ENCODE measurements at regions not wholly inside any gene's neighbourhood (a gene's known extent, or its start where the extent isn't known, plus 50 kb on each side); places are given as distances from the start of the nearest gene placed in this dataset.
A peak's percentile ranks its signal among the peaks of the same experiment; 100 is the strongest.
"Not testable (repeated sequence)": the region's sequence is repeated elsewhere in the genome, so short reads cannot be mapped to it uniquely, and the experiment has no call there.

DNA sequence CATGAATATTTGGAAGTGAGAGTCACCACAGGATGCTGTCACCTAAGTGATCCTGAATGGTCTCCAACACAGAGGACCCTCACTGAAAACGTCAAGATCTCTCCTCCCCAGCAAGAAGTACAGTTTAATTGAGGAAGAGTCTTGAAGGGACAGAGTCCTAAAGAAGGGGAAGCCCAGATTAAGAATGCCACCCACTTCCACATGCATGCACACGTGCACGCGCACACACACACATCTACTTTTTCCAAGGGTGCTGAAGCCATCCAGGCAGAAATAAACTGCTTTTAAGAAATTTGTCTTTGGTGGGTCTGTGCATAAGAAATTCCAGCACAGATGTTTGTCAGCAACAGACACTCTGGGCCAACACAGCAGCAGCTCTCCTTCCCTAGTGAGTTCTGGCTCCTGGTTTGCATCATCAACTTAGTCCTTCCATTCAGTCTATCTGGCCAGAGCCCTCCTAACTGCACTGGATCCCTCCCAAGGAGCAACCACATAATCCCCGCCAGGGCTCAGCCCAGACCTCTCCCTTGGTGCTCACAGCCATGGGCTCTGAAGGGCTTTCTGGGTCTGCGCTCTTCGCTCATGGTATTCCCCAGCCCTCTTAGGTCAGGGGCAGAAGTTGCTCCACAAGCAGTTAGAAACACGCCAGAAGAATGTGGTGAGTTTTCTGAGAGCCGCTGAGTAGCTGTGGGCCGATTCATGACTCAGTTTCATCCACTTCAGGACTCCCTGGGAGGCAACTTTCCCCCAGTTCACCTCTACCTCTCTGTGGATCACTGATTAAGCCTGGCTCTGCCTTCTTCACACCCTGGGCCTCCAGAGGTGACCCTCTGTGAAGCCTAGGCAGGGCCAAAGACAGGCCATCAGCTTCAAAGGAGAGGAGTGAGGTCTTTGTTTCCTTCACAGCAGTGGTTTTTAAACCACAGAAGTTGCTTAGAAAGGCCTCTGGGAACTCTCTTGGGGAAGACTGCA lies 132.6 kb upstream of the LIPC start:
- peak; percentile 78 for DNase-seq

DNA sequence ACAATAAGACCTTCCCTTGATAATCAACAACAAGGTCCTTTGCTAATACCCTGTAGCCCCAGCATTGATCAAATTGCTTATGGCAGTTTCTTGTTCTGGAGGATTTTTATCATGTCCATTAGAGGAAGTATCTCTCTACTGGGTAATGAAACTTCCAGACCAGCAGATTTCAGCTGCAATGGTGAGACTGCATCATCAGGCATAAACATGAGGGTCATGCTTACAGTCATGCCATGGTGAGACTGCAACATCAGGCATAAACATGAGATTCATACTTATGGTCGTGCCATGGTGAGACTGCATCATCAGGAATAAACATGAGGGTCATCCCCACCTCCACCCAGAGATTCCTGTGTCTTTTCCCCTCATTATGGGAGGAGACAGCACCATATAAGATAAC lies 129.0 kb upstream of the LIPC start:
- DNase-seq = no peak

DNA sequence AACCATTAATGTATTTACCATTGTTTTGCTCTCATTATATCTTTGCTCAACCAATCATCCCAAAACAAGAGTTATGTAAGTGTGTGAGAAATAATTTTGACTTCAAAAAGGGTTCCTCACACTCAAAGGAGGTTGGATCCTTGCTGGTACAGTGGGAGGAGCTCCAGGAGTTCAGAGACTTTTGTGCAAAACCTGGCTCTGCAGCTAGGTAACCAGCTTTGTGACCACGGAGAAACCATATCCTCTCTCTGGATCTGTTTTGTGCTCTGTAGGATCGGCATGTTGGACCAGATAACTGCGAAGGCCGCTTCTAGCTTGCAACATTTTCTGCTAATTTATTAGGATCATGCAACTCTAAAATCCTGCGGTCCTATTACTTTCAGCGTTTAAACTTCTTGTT lies 128.6 kb upstream of the LIPC start:
- DNase-seq = no peak

DNA sequence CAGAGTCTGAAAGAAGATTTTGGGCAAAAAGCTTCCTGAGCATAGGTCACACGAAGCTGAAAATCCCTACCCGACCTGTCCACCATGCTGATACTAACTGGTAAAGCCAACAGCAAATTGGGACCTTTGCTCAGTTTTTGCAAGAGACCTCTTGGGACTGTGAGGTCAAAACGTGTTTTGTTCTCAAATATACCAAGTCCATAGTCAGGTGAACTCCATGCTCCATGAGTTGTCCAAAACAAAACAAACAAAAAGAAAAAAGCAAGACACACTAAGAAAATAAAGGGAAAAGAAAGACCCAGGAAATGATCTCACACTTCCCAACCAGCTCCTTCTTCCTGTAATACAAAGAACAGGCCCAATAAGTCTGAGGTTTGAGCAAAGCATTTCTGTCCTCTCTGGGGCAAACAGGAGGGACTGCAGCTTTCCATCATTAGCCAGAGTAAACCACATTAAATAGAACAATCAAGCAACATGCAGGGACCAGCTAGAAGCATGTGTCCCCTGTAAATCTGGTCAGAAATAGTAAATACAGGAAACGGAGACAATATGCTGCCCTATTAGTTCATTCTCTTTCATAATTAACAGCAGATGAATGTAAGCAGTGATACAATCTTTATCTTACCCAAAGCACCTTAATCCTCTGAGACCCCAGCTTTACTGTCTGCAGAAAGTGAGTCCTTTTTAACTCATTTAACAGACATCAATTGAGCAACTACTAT lies 125.0 kb upstream of the LIPC start:
- peak; percentile 22 for DNase-seq

DNA sequence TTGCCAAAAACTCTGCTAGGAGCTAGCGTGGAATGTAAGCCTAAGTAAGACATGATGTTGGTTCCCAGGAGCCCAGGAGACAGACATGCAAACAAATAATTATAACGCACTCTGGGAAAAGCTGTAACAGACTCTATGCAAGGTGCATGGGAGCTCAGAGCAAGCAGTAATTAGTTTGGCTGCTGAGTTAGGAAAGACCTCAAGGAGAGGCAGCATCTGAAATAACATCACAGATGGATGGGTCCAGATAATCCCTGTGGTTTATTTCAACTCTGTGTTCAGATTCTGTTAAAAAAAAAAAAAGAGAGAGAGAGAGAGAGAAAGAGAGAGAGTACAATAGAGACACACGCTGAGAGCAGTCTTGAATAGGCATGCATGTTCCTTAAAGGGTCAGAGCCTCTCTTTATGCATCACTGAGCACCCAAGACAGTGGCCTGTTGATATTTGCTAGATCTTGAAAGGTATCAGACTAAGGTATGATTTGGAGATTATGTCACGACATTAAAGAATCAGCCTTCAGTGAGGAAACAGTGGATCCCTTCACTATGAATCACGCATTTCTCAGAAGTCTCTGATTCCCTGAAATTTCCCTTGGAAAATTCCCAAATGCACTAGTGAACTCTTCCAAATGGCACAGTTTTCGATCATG lies 124.4 kb upstream of the LIPC start:
- peak; percentile 81 for DNase-seq

DNA sequence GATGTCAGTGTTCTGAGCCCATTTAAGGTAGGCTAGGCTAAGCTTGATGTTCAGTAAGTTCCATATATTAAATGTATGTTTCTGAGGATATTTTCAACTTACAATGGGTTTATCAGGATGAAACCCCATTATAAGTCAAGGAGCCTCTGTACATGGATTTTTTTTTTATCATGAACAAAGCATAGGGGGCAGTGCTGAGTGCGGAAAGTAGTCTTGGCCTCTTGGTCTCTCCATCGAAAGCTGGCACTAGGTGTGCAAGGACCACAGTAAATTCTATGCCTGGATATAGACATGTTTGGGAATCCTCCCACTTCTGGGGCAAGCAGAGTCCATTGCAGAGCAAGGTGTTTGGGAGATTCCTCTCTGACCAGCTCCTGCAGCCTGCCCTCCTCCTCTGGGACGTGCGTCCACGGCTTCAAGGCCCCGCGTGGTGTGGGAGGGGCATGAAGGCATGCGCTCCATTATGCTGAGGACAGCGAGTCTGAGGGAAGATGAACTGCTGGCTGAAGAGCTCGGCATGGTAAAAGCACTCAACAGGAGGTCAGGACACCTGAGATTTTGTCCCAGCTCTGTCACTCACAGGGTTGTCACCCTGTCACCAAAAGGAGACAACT lies 122.9 kb upstream of the LIPC start:
- DNase-seq = no peak

DNA sequence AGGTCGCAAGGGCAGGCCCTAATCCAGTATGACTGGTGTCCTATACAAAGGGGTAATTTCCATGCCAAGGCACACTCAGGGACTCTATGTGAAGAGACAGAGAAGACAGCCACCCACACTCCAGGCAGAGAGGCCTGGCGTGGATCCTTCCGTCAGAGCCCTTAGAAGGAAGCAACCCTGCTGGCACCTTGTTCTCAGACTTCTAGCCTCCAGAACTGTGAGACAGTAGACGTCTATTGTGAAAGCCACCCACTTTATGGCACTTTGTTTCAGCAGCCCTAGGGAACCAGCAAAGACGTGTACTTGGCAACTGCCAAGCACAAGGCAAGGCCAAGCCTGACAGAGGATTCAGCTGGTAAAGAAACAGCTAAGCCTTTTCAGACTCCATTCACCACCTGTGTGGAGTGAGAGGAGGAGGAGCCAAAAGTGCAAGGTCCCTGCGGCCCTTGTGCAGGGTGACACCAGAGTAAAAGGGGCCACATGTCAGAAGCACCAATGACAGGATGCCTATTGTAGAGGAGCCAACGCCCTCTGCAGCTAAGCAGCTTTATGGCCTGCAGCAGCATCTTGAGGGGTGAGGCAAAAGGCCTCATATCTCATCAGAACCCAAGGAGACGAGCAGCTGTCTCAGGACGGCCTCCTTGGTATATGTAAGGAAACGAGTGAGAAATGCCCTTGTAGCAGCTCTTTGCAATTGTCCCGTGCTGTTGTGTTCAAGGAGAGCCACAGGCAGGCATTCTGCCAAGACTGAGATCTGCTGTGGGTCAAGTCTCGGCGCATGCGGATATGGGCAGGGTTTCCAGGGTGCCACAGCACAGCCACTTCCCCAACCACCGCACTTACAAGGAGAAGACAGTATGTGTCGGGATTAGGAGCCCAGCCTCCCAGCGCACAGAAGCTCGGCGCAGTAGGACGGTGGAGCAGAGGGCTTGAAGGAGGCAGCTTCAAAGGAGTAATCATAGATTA lies 121.5 kb upstream of the LIPC start:
- no peak for DNase-seq

DNA sequence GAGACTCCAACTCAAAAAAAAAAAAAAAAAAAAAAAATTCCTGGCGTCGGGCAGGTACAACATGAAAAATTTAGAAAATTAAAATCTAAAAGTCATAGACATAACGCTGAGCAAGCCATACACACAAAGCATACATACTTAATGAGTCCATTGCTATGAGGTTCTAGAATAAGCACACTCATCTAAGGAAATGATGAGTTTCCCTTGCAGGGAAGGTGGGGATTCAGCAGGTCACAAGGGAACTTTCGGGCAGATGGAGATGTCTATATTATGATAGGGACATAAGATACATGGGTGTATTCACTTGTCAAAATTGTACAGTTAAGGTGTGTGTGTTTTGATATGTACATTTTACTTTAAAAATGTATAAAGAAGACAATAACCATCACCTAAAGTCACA lies 120.2 kb upstream of the LIPC start:
- DNase-seq = no peak

DNA sequence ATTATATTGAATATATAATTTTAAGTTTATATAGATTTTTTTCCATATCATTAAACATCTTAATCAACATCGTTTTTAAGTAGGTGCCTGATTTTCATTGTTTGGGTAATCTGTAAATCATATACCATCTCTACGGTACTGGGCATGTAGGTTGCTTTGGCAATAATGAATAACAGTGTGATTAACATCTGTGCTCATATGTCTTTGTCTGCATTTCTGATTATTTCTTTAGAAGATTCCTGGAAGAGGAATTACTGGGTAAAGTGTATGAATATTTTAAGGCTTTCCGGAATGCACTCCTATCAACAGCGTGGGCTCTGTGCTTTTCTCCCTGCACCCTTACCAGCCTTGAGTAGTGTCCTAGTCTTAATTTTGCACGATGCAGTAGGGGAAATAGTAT lies 119.8 kb upstream of the LIPC start:
- DNase-seq = no peak

DNA sequence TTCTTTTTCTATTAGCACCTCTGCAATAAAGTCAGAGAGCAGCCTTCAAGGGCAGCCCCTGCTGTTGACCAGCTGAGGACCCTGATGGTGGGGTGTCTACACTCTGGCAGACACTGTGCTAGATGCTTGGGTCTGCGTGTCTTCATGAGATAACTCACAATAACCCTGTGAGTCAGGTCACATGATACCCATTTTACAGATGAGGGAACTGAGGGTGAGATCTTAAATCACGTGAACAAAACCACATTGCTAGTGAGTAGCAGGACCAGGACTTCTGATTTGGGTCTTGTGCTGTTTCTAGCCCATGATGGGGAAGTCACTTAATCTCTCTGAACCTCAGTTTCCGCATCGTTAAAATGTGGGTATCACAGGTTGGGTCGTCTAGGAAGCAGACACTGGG lies 118.5 kb upstream of the LIPC start:
- no peak for DNase-seq

DNA sequence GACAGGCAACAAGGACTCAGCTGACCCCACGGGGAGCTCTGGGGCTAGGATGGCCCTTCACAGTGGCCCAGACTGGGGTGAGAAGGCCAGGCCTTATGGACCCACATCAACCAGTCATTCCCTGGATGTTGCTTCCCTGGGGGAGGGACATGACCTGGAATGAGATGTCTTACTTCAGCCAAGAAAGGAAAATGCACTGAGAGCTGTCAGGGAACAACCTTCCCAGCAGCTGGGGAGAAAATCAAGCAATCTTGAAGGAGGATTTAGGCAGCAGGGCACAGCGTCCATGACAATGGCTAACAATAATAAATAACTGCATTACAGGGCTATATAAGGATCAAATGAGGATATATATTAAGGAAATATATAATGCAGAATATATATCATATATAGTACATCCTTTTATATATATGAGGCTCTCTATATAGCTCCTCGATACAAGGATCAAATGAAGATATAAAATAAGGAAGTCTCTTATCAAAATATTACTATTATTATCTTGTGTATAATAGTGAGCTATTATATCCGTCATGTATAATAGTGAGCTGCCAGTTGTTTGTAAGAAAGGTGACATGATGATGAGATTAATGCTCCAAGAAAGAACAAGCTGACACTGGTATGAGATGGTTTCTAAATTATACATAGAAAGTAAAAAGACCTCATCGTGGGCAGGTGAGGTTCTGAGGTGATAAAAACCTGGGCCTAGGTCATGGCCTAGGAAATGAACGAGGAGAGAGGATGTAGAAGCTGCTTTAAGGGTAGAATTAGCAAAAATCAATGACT lies 117.8 kb upstream of the LIPC start:
- no peak for DNase-seq

DNA sequence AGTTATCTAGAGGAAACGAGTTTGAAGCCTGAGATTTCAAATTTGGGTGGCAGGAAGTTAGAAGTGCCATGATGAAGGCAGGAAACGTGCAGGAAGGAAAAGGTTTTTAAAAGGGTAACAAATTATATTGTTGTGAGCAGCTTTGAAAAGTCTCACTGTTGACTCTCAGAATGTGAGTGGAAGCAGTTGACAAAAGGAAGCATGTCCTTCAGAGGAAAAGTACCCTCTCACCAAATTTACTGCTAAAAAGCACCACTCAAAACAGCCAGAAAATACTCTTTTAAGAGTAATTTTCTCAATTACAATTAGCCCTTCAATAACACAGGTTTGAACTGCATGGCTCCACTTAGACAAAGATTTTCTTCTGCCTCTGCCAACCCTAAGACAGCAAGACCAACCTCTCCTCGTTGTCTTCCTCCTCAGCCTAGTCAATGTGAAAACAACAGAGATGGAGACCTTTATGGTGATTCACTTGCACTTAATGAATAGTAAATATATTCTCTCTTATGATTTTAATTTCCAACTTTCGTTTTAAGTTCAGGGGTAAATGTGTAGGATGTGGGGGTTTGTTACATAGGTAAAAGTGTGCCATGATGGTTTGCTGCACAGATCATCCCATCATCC lies 117.1 kb upstream of the LIPC start:
- no peak for DNase-seq

DNA sequence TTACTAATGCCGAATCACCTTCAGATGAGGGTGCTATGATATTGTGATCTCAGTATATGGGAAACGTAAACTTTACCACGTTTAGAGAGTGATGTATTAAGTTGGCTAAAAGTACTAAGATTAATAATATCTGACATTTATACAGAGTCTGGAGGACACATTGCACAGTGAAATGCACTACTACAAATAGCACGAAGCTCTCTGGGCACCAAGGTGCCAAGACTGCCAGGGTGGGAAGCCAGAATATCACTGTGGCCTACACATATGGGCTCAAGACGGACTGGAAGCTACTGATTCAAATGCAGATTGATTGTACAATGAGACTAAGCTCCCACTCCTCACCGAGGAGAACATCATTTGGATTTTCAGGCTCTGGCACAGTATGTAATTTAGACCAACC lies 113.3 kb upstream of the LIPC start:
- no peak for DNase-seq

DNA sequence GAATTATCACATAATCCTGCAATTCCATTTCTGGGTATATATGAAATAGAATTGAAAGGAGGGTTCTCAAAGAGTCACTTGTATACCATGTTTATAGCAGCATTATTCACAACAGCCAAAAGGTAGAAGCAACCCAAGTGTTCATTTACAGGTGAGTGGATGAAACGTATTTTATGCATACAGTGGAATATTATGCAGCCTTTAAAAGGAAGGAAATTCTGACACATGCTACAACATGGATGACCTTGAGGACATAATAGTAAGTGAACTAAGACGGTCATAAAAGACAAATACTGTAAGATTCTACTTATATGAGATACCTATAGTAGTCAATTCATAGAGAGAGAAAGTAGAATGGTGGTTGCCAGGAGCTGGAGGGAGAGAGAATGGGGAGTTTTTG lies 110.8 kb upstream of the LIPC start:
- DNase-seq = no peak

DNA sequence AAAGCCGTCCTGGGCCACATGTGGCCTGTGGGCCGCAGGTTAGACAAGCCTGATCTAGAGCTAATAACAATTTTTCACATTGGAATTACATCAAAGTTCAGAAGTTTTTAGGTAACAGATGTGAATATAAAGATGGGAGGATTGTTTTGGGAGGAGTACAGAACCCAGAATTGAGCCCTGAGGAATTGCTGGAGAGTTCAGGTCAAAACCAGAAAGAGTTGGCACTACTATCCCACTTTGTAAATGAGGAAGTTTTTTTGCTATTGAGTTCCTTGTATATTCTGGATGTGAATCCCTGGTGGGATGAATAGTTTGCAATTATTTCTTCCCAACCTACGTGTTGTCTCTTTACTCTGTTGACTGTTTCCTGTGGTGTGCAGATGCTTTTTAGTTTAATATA lies 109.5 kb upstream of the LIPC start:
- no peak for DNase-seq

DNA sequence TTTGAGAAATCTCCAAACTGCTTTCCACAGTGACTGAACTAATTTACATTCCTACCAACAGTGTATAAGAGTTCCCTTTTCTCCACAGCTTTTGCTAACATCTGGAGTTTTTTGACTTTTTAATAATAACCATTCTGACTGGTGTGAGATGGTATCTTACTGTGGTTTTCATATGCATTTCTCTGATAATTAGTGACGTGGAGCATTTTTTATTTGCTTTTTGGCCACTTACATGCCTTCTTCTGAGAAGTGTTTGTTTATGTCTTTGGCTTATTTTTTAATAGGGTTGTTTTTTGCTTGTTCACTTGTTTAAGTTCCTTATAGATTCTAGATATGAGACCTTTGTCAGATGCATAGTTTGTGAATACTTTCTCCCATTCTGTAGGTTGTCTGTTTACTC lies 108.5 kb upstream of the LIPC start:
- DNase-seq = not testable (repeated sequence)

DNA sequence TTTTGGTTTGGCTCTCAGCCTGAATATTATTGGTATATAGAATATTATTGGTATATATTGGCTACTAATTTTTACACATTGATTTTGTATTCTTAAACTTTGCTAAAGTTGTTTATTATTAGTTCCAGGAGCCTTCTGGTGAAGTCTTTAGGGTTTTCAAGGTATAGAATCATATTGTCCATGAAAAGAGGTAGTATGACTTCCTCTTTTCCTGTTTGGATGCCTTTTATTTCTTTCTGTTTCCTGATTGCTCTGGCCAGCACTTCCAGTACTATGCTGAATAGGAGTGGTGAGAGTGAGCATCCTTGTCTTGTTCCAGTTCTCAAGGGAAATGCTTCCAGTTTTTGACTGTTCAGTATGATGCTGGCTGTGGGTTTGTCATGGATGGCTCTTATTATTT lies 107.3 kb upstream of the LIPC start:
- no peak for DNase-seq

DNA sequence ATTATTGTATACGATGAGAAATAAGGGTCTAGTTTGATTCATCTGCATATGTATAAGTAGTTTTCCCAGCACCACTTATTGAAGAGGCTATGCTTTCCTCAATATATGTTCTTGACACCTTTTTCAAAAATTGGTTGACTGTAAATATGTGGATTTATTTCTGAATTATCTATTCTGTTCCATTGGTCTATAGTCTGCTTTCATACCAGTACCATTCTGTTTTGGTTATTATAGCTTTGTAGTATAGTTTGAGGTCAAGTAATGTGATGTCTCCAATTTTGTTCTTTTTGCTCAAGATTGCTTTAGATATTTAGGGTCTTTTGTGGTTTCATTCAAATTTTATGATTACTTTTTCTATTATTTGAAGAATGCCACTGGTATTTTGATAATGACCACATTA lies 103.8 kb upstream of the LIPC start:
- DNase-seq = no peak

DNA sequence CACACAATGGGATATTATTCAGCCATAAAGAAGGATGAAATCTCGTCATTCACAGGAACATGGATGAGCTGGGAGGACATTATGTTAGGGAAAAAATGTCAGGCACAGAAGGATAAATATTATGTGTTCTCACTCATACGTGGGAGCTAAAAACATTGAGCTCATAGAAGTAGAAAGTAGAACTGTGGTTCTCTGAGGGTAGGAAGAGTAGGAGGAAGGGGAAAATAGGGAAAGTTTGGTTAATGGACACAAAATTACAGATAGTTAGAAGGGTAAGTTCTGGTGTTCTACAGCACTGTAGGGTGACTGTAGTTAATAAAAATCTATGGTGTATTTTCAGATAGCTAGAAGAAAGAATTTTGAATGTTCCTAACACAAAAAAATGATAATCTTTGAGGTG lies 102.6 kb upstream of the LIPC start:
- no peak for DNase-seq

DNA sequence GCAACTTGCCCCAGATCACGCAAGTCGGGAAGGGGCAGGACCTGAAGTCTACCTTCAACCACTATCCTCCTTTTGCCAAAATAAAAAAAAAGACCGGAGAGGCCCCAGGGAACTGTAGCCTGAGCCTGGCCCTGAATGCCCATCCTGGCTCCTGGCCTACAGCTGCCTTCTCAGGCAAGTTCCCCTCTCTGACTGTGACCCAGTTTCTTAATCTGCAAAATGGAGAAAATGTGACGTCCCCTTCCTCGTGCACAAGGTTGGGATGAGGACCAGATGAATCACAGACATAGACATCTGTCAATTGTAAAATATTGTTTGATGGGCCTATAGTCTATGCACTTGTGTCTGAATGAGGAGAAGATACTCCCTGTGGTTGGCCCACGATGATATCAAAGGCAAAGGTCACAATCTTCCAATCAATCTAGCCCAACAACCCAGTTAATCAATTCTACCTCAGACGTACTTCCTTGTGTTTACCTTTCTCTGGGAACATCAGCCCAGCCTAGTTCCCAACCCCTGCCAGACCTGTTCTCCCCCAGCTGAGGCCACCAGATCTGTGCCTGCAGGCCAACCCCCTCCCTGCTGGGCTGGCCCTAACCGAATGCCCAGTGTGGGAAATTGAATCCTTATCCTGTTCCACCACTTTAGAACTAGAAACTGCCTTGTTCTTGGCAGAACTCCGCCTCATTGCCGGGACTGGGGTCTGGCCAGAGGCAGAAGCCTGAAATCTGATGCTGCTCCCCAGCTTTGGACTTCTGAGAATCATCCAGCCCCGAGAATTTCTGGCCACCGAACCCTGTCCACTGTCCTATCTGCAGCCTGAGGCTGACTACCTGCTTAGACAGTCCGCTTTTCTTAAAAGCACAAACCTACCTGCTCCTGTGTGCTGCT lies 101.8 kb upstream of the LIPC start:
- DNase-seq = no peak

Measured in fibroblast of upper back skin (primary cell).